Pancreas (tissue), 10 donors: ENCODE measurements at regions not wholly inside any gene's neighbourhood (a gene's known extent, or its start where the extent isn't known, plus 50 kb on each side); places are given as distances from the start of the nearest gene placed in this dataset.
A peak's percentile ranks its signal among the peaks of the same experiment; 100 is the strongest.

Source experiments
- ATAC-seq, 4 donors: fragments of 200-7000 bp; cut with Tn5 transposase; one replicate each; pipeline versions ENCODE4 v1.8.0 to v1.9.1; 2020; ENCODE audit warnings: mild to moderate bottlenecking in 4 of 4, moderate library complexity in 4 of 4
- DNase-seq, 6 donors: peaks; one replicate each; pipeline ENCODE4 v3.0.0-alpha.2; 2020
- FAIRE-seq: peaks from 2 replicates; lab custom pipeline; 2012; peaks lifted over from hg19 to GRCh38; lab: Jason Lieb, UNC
- H3K27ac ChIP-seq, 4 donors: fragments of 200-600 bp; sonication (generic); 1 replicate in 3 of 4; 2 replicates in 1 of 4; pipeline versions ENCODE4 v1.5.0 to v1.8.0; 2020
- H3K27me3 ChIP-seq, 4 donors: fragments of 200-600 bp; one replicate each; pipeline ENCODE4 v1.8.0; 2021
- H3K36me3 ChIP-seq, 3 donors: fragments of 200-600 bp; sonication (generic) in 1 of 3; one replicate each; pipeline versions ENCODE4 v1.5.0 to v1.8.0; 2020 to 2021
- H3K4me1 ChIP-seq, 3 donors: fragments of 200-600 bp; one replicate each; pipeline ENCODE4 v1.8.0; 2021
- H3K4me3 ChIP-seq, 4 donors: fragments of 200-600 bp; sonication (generic) in 2 of 4; one replicate each; pipeline versions ENCODE4 v1.5.0 to v1.8.0; 2020 to 2021
- H3K9me3 ChIP-seq, 4 donors: fragments of 200-600 bp; one replicate each; pipeline ENCODE4 v1.8.0; 2021
- WGBS, 2 donors: extraction: QIAGEN DNeasy Blood & Tissue Kit; methylation state at CpG; one replicate each; pipeline ENCODE4 v1.1.7; 2013; 5-methylcytosine and 5-hydroxymethylcytosine counted together
- intact Hi-C, 3 donors: fragments of 100-400 bp; cut with DNase I; formaldehyde crosslinking; loops; one replicate each; pipeline versions ENCODE4 v1.11.1 to v1.14.2; 2022
- TF ChIP-seq, protein P1 (sequence below), 4 donors: fragments of 200-600 bp; sonication (generic) in 3 of 4; IDR thresholded peaks; one replicate each; pipeline versions ENCODE4 v1.5.0 to v1.8.0; 2021; ENCODE audit warnings: antibody characterized with exemption in 4 of 4
- donor health status: healthy with polysubstance abuse.
- donor health status: DM: no; HTN: no; CAD: no; lungs with moderate emphysema.
- donor health status: DM: no; HTN: no; CAD: no.
- donor health status: control.
- donor health status: control.
- donor health status: Bipolar disorder and iron deficiency.
- donor health status: DM: yes; HTN: yes; CAD: no.
- donor health status: DM: no; HTN: no; CAD: no.
- donor health status: DM: no; HTN: no; CAD: no.
- donor health status: DM: yes; HTN: yes; CAD: no.

GRCh38 chr1:207248544-207249198 is 72.8 kb upstream of the CD55 start:
- ATAC-seq = peak in 2 of 4 donors; percentile 42 to 47
- no peak overlapping the region for H3K4me3 ChIP-seq
- WGBS, 2 donors = 53 to 62% methylated on average over 3 of the region's 3 CpGs
- FAIRE-seq = no peak
- no peak for DNase-seq
- TF ChIP-seq, protein P1, sequence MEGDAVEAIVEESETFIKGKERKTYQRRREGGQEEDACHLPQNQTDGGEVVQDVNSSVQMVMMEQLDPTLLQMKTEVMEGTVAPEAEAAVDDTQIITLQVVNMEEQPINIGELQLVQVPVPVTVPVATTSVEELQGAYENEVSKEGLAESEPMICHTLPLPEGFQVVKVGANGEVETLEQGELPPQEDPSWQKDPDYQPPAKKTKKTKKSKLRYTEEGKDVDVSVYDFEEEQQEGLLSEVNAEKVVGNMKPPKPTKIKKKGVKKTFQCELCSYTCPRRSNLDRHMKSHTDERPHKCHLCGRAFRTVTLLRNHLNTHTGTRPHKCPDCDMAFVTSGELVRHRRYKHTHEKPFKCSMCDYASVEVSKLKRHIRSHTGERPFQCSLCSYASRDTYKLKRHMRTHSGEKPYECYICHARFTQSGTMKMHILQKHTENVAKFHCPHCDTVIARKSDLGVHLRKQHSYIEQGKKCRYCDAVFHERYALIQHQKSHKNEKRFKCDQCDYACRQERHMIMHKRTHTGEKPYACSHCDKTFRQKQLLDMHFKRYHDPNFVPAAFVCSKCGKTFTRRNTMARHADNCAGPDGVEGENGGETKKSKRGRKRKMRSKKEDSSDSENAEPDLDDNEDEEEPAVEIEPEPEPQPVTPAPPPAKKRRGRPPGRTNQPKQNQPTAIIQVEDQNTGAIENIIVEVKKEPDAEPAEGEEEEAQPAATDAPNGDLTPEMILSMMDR (IDR thresholded peaks at IDR 0.05) = no peak
- no peaks in the 10 kb centered on the region for H3K36me3 ChIP-seq
- no peaks in the 10 kb centered on the region for H3K4me1 ChIP-seq
- no peaks in the 10 kb centered on the region for H3K9me3 ChIP-seq
- intact Hi-C loops = no loop called here
- no peak overlapping the region for H3K27ac ChIP-seq
- no peaks in the 10 kb centered on the region for H3K27me3 ChIP-seq

GRCh38 chr1:207250431-207250830 is 71.0 kb upstream of the CD55 start:
- Histone ChIP-seq H3K27ac (no peak overlapping the region), H3K4me1 (no peaks in the 10 kb centered on the region), H3K9me3 (no peaks in the 10 kb centered on the region), H3K36me3 (no peaks in the 10 kb centered on the region), H3K27me3 (no peaks in the 10 kb centered on the region), H3K4me3 (no peak overlapping the region)
- intact Hi-C loops = no loop called here
- ATAC-seq = no peak
- no peak for FAIRE-seq
- TF ChIP-seq, protein P1 (IDR thresholded peaks at IDR 0.05) = no peak
- no peak for DNase-seq

GRCh38 chr1:207251066-207251465 is 70.4 kb upstream of the CD55 start:
- Histone ChIP-seq H3K4me1 (no peaks in the 10 kb centered on the region), H3K36me3 (no peaks in the 10 kb centered on the region), H3K27me3 (no peaks in the 10 kb centered on the region), H3K4me3 (no peak overlapping the region), H3K9me3 (no peaks in the 10 kb centered on the region), H3K27ac (no peak overlapping the region)
- DNase-seq (no peak), FAIRE-seq (no peak), ATAC-seq (no peak)
- intact Hi-C loops = no loop called here
- TF ChIP-seq, protein P1 (IDR thresholded peaks at IDR 0.05) = no peak
- 97 to 98% methylated on average over 1 of the region's 1 CpG for WGBS, 2 donors

- Histone ChIP-seq H3K4me3 (no peak overlapping the region), H3K9me3 (no peaks in the 10 kb centered on the region), H3K36me3 (no peaks in the 10 kb centered on the region), H3K27ac (no peak overlapping the region), H3K27me3 (no peaks in the 10 kb centered on the region), H3K4me1 (no peaks in the 10 kb centered on the region)
- FAIRE-seq (no peak), ATAC-seq (no peak), DNase-seq (no peak)
- intact Hi-C loops = no loop called here
- 96 to 97% methylated on average over 1 of the region's 1 CpG for WGBS, 2 donors
- TF ChIP-seq, protein P1 (IDR thresholded peaks at IDR 0.05) = no peak
Observed at GRCh38 chr1:207256869-207257268, 64.6 kb upstream of the CD55 start.

GRCh38 chr1:207259391-207259790 is 62.1 kb upstream of the CD55 start:
- no peaks in the 10 kb centered on the region for H3K9me3 ChIP-seq
- intact Hi-C loops = no loop called here
- FAIRE-seq (no peak), DNase-seq (peak in 1 of 6 donors; percentile 16), ATAC-seq (peak in 3 of 4 donors; percentile 29 to 68 (median 56))
- no peaks in the 10 kb centered on the region for H3K4me1 ChIP-seq
- no peak overlapping the region for H3K4me3 ChIP-seq
- H3K36me3 ChIP-seq = no peaks in the 10 kb centered on the region
- no peaks in the 10 kb centered on the region for H3K27me3 ChIP-seq
- H3K27ac ChIP-seq = no peak overlapping the region
- TF ChIP-seq, protein P1 (IDR thresholded peaks at IDR 0.05) = peak in 1 of 4 donors; percentile 25
